BE2C (cell line): ENCODE measurements at regions not wholly inside any gene's neighbourhood (a gene's known extent, or its start where the extent isn't known, plus 50 kb on each side); places are given as distances from the start of the nearest gene placed in this dataset.
A peak's percentile ranks its signal among the peaks of the same experiment; 100 is the strongest.

Experiments used
- DNase-seq: peaks from one replicate; pipeline ENCODE4 v3.0.0-alpha.2; 2020
- H3K27me3 ChIP-seq: fragments of 250-450 bp; sonication (Bioruptor Pico); 2 replicates; pipeline ENCODE4 v1.5.1; 2020; ENCODE audit warnings: mild to moderate bottlenecking
- H3K36me3 ChIP-seq: fragments of 250-450 bp; sonication (Bioruptor Pico); 2 replicates; pipeline ENCODE4 v1.5.1; 2020; ENCODE audit warnings: mild to moderate bottlenecking
- H3K4me1 ChIP-seq: fragments of 250-450 bp; sonication (Bioruptor Pico); 2 replicates; pipeline ENCODE4 v1.5.1; 2020
- H3K4me3 ChIP-seq: 2 replicates; pipeline ENCODE4 v1.5.1; 2011; ENCODE audit warnings: low read depth, low read length
- H3K9me3 ChIP-seq: fragments of 250-450 bp; sonication (Bioruptor Pico); 2 replicates; pipeline ENCODE4 v1.5.1; 2020
- TF ChIP-seq, protein P1 (sequence below): IDR thresholded peaks from 2 replicates; pipeline ENCODE4 v1.5.1; 2012; ENCODE audit warnings: mild to moderate bottlenecking, low read depth, low read length

DNA sequence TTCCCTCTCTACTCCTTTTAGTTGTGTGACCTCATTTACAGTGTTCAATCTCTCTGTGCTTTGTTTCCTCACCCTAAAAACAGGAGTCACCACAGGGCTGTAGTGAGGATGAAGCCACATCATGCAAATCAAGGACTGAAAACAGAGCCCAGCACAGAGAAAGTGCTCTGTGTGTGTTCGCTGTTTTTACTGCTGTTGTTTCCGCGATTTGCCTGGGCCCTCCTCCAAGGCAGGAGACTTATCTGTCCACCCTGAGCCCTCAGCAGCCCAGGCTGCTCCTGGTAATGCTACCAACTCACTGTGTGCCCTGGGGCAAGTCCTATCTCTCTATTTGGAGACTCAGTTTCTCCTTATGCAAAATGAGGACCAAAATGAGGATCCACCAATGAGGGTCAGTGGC, 87.2 kb upstream of the NEURL1B start:
- Histone ChIP-seq H3K9me3 (no peaks in the 10 kb centered on the region), H3K4me3 (no peak overlapping the region), H3K4me1 (peaks cover 9% of the 10 kb centered on the region), H3K27me3 (no peaks in the 10 kb centered on the region), H3K36me3 (no peaks in the 10 kb centered on the region)
- DNase-seq: no peak
- TF ChIP-seq, protein P1, sequence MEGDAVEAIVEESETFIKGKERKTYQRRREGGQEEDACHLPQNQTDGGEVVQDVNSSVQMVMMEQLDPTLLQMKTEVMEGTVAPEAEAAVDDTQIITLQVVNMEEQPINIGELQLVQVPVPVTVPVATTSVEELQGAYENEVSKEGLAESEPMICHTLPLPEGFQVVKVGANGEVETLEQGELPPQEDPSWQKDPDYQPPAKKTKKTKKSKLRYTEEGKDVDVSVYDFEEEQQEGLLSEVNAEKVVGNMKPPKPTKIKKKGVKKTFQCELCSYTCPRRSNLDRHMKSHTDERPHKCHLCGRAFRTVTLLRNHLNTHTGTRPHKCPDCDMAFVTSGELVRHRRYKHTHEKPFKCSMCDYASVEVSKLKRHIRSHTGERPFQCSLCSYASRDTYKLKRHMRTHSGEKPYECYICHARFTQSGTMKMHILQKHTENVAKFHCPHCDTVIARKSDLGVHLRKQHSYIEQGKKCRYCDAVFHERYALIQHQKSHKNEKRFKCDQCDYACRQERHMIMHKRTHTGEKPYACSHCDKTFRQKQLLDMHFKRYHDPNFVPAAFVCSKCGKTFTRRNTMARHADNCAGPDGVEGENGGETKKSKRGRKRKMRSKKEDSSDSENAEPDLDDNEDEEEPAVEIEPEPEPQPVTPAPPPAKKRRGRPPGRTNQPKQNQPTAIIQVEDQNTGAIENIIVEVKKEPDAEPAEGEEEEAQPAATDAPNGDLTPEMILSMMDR: no peak

DNA sequence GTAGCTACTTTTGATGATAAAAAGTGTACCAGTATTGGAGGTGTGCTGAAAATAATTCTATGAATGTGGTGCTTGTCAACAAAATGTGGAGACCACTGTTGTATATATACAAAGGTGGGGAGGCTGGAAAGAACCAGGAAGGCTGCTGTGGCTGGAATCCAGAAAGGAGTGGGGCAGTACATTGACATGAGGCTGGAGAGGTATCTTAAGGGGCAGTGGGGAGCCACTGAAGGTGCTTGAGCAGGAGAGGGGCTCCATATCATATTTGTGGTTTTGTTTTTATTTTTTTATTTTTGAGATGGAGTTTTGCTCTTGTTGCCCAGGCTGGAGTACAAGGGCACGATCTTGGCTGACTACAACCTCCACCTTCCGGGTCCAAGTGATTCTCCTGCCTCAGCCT, 87.9 kb upstream of the NEURL1B start:
- no peaks in the 10 kb centered on the region for H3K36me3 ChIP-seq
- H3K27me3 ChIP-seq: no peaks in the 10 kb centered on the region
- H3K4me3 ChIP-seq: no peak overlapping the region
- TF ChIP-seq, protein P1: no peak
- no peaks in the 10 kb centered on the region for H3K9me3 ChIP-seq
- DNase-seq: no peak
- peaks cover 9% of the 10 kb centered on the region for H3K4me1 ChIP-seq

DNA sequence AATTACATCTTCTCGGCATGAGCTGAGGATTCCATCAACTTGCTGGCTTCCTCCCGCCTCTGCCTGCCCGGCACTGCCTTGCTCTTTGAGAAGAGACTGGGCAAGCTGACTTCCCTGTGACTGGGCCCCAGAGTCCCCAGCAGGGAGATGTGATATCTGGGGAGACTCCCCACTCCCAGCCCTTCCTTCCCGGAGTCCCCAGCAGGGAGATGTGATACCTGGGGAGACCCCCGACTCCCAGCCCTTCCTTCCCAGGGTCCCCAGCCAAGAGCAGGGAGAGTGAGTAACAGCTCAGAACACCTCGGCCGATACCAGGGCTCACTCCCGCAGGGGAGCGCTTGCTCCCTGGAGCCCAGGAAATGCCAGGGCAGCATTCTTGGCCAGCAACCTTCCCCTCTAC, 90.1 kb upstream of the NEURL1B start:
- peaks cover 9% of the 10 kb centered on the region for H3K4me1 ChIP-seq
- H3K9me3 ChIP-seq: no peaks in the 10 kb centered on the region
- TF ChIP-seq, protein P1: no peak
- H3K27me3 ChIP-seq: no peaks in the 10 kb centered on the region
- DNase-seq: no peak
- H3K4me3 ChIP-seq: no peak overlapping the region
- H3K36me3 ChIP-seq: no peaks in the 10 kb centered on the region

DNA sequence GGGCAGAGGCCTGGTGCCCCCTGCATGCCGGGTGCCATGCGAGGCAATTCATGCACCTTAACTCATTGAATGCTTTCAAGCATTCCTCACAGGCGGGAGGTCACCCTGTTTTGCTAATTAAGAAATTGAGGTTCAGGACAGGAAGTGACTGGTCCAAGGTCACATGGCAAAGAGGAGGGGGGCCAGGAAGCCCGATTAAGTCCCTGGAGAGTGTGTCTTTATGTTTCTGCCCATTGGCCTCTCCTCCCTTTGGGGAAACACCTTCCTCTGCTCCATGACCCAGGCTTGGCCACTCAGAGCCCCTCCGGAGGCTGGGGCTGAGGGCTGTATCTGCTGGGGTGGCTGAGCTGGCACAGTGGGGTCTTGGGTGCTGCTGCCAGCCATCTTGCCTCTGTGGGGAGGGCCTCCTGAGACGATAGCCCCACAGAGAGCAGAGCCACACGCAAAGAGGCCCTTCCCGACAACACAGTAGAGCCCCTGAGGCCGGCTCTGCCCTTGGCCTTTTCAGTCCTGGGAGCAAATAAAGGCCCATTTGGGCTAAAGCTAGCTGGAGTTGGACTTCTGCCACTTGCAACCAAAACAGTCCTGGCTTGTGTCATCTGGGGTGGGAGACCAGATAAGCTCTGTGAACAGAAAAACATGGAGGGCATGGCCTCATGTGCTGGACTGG, 90.8 kb upstream of the NEURL1B start:
- Histone ChIP-seq H3K4me1 (peaks cover 9% of the 10 kb centered on the region), H3K9me3 (no peaks in the 10 kb centered on the region), H3K36me3 (no peaks in the 10 kb centered on the region), H3K27me3 (no peaks in the 10 kb centered on the region), H3K4me3 (no peak overlapping the region)
- TF ChIP-seq, protein P1: no peak
- peak; percentile 28 for DNase-seq

DNA sequence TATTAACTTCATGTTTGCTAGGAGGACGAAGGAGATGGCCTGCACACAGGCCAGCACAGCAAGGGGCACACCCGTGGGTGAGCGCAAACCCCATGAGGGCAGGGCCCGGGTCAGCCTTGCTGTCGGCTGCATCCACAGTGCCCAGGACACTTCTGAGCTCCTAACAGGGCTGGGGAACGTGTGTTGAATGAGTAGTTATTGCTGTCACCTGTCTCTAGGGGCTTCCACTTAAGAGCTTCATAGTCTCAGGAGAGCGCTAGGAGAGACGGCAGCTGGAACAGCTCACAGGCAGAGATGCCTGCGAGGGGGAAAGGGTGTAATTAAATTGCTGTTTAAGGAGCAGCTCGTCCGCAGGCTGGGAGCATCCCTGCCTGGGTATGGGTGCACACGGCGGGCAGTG, 91.4 kb upstream of the NEURL1B start:
- no peak overlapping the region for H3K4me3 ChIP-seq
- no peaks in the 10 kb centered on the region for H3K9me3 ChIP-seq
- TF ChIP-seq, protein P1: no peak
- no peaks in the 10 kb centered on the region for H3K27me3 ChIP-seq
- peaks cover 9% of the 10 kb centered on the region for H3K4me1 ChIP-seq
- peak; percentile 30 for DNase-seq
- no peaks in the 10 kb centered on the region for H3K36me3 ChIP-seq

DNA sequence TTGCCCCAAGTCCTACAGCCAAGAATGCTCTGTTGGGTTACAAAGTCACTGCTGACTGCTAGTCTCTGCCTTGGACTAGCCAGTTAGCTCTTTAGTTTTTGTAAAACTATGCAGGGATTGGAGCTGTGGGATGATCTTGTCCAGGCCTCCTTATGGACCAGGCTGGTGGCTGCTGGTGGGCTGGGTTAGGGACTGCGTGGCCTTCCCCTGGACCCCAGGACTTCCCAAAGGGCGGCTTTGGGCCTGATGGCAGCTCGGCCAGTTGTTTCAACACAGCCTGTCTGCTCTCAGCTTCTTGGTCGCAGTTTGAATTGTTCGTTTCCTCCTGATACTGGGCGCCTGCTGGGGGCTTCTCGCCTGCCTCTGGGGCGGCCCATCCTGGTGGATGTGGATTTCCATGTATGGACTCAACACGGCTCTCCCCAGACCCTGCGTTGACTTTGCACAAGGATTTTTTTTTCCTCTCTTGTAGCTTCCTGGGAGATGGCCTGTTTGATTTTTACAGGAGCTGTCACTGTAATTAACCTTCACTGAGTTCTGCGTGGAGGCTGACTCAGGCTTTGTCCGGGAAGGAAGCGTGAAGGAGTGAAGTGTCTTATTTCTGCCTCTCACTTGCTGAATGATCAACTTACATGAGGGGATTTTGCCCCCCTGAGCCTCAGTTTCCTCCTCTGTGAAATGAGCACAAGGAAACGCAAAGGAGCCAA, 91.9 kb upstream of the NEURL1B start:
- no peaks in the 10 kb centered on the region for H3K27me3 ChIP-seq
- TF ChIP-seq, protein P1: no peak

More for the DNA sequence above, 91.9 kb upstream of the NEURL1B start:
- H3K4me1 ChIP-seq: peaks cover 9% of the 10 kb centered on the region
- H3K4me3 ChIP-seq: no peak overlapping the region
- no peaks in the 10 kb centered on the region for H3K9me3 ChIP-seq
- no peaks in the 10 kb centered on the region for H3K36me3 ChIP-seq
- no peak for DNase-seq
